Kasumi-1 (cell line): ENCODE measurements at regions not wholly inside any gene's neighbourhood (a gene's known extent, or its start where the extent isn't known, plus 50 kb on each side); places are given as distances from the start of the nearest gene placed in this dataset.

Source experiments
- DNase-seq, 2 experiments: peaks; one replicate each; lab custom pipeline; 2025; lab: John Stamatoyannopoulos, UW

DNA sequence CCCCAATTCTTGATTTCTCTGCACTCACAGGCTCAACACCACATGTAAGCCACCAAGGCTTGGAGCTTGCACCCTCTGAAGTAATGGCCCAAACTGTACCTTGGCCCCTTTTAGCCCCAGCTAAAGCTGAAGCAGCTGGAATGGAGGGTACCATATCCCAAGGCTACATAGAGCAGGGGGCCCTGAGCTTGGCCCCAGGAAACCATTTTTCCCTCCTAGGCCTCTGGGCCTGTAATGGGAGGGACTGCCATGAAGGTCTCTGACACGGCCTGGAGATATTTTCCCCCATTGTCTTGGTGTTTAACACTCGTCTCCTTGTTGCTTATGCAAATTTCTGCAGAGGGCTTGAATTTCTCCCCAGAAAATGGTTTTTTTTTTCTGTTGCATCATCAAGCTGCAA lies 69.7 kb downstream of the SKA1 start:
- DNase-seq = no peak

DNA sequence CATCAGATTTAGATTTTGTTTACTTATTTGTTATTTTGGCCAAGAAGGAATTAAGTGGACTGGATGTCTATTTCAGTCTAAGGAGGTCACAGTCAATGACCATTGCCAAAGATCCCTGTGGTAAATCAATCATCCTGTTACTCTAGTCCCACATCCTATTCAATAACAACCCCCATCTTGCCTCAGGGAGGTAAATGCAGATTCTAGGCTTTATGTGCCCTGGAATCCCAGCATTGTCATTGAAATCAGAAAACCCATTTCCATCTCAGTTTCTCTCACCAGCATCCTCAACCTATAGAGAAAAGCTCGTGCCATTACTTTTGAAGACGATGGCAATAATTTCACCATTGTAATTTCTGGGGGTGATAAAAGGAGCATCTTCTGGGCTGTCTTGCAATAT lies 71.8 kb downstream of the SKA1 start:
- no peak for DNase-seq

DNA sequence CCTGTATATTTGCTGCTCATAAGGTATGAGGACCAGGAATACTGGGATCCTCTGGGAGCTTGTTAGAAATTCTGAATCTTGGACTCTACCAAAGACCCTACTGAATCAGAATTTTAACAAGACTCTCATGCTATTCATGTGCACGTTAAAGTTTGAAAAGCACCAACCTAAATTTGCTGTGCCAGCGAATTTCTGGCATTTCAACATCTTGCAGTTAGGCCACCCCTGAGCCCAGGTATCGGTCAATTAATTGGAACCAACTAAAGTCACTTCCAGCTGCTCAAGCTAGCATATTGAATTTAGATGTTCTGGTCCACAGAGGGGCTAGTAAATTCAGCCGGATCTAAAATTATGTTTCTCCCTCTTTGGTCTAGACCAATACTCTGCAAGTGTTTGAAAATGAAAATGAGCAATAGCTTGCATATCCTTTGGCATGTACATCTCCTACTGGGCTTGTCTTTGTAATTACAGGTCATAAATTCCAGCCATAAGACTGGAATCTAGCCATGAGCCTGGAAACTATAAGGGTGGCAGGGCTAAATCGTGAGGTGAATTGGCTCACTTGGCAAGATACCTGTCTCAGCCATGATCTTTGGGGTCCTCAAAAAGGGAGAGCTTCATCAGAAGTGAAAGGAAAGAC lies 72.4 kb downstream of the SKA1 start:
- no peak for DNase-seq

DNA sequence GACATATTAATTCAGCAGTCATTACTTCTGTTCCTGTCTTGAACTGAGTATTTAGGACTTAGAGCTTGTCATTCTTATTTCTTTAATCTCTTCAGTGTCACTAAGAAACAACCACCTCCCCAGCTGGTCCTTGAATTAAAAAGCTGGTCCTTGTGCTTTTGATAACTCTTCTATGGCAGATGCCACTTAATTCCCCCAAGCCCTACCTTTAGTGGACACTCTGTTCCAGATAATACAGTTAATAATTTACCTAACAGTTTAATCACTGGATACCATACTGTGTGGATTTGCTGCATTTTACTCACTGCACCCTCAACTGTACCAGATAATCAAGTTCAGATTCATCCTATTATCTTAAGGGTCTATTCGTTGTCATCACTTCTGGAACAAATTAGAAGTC lies 73.1 kb downstream of the SKA1 start:
- no peak for DNase-seq

DNA sequence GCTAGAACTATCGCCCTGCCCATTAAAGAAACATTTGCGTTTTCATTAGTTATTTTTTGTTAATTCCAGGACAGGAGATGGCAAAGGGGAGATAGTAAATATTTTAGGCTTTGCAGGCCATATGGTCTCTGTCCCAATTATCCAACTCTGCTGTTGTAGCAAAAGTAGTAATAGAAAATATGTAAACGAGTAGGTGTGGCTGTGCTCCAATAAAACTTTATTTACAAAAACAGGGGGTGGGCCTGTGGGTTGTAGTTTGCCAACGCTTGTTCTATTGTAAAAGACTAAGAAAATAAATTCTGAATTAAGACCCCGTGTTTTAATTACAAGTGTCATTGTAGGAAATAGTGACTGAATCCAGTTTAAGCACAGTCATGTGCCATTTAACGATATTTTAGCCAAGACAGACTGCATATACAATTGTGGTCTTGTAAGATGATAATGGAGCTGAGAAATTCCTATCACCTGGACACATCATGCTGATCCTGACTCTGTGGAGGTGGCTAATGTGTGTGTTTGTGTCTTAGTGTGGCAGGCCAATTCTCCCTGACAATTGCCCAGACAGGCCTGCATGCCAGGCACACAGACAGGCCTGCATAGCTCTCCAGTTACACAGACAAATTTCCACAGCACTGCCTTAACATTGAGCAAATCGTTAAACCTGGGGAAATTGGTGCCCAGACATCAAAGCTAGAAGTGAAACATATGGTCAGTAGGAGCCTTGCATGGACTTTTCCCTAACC lies 76.4 kb downstream of the SKA1 start:
- no peak for DNase-seq

DNA sequence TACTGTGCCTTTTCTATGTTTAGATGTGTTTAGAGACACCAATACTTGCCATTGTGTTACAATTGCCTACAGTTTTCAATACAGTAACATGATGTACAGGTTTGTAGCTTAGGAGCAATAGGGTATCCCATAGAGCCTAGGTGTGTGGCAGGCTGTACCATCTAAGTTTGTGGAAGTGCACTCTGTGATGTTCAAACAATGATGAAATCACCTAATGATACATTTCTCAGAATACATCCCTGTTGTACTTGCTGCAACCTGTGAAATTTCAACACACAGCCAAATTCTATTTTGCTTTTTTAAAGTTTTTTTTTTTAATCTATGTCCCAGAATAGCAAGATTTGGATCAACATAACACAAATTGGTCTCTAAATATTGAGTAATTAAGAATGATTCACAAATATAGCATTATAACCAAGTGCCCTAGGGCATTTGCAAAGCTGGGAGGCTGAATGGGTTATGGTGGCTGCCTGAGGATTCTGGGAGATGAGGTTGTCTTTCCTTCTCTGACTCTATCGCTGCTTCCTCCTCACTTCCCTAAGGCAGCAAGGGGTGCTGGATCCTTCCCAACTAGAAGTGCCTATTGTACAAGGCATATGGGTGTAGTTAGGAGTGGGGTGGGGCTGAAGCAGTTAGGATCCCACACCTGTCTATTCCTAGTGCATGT lies 78.3 kb downstream of the SKA1 start:
- no peak for DNase-seq

DNA sequence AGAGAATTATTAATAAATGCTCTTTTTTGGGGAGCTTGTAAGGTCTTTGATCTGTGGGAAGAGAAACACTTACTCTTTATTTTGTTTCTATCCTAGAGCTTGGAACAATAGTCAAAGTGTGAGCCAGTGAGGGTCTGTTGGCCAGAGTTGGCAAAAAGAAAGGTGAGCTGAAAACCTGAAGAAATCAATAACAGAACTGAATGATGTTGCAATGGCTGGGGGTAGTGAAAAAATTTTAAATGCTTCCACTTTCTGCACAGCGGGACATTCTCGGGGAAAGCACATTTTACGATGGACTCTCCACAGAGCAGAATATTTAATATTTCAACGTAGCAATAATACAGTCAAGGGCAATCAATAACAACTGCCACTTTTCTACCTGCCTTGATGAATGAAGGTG lies 78.9 kb downstream of the SKA1 start:
- no peak for DNase-seq

DNA sequence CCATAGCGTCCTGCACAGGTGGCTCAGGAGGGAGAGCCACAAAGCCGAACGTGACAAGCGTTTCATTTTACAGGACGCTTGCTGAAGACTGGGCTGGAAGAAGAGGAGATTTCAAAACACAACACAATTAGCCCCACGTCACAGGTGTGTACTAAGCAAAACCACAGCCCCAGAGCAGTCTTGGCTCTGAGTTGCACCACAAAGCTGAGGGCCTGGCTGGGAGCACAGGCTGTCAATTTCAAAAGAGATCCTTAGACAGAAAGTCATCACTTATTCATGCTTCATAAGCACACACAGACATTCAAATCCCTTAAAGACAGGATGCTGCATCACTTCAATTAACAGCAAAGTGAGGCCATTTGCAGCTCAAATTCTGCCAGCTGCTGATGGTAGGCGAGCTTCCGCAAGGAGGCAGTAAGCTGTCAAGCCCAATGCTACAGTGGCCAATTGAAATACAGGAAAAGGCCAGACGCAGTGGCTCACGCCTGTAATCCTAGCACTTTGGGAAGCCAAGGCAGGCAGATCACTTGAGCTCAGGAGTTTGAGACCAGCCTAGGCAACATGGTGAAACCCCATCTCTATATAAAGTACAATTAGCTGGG lies 79.6 kb downstream of the SKA1 start:
- no peak for DNase-seq

DNA sequence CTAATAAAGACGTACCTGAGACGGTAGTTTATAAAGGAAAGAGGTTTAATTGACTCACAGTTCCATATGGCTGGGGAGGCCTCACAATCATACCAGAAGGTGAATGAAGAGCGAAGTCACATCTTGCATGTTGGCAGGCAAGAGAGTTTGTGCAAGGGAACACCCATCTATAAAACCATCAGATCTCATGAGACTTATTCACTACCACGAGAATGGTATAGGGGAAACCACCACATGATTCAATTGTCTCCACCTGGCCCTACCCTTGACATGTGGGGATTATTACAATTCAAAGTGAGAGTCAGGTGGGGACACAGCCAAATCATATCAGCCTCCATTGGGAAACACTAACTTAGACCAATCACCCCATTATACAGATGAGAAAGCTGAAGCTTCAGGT lies 81.4 kb downstream of the SKA1 start:
- DNase-seq = no peak

DNA sequence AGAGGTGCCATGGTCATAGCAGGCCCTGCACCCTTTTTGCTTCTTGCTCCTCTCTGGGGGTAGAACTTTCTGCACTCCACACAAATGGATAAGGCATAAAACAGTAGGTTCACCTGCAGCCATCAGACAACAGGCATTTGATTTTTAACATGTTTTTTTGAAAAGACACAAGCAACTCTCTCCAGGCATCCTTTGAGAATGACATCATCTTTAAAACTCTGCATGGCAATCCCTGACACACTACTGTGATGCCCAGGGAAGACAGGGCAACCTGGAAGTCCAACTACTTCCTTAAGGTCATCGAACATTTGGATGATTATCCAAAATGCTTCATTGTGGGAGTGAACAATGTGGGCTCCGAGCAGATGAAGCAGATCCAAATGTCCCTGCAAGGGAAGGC lies 82.8 kb downstream of the SKA1 start:
- no peak for DNase-seq

DNA sequence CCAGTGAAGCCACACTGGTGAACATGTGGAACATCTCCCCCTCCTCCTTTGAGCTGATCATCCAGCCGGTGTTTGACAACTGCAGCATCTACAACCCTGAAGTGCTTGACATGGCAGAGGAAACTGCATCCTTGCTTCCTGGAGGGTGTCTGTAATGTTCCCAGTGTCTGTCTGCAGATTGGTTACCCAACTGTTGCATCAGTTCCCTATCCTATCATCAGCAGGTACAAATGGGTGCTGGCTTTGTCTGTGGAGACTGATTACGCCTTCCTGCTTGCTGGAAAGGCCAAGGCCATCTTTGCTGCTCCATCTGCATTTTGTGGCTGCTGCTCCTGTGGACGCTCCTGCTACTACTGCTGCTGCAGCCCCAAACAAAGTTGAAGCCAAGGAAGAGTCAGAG lies 83.5 kb downstream of the SKA1 start:
- DNase-seq = no peak

DNA sequence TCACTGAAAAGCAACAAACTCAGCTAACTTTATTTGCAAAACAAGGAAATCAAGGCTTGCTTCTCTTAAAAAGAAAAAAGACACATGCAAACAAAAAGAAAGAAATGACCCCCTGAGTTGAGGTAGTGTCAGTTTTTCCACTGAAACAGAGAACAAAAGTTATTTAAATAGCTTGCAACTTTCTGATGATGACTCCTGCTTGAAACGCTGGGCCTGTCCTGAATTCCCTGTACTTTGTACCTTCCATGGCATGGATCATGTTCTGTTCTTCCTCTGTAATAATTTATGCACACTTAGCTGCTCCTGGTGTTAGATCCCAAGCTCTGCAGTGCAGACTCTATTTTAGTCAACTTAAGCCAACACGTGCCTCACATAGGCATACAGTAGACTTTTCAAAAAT lies 84.0 kb downstream of the SKA1 start:
- no peak for DNase-seq

DNA sequence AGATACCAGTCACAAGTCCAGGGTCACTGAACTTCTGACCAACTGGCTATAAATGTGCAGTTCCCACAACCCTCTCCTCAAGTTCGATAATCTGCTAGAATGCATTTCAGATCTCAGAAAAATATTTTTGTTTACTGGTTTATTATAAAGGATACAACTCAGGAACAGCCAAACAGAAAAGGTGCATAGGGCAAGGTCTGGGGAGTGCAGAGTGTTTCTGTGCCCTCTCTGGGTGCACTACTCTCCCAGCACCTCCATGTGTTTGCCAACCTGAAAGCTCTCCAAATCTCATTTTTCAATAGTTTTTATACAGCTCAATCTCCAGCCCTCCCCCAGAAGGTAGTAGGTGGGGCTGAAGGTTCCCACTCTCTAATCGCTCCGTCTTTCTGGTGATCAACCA lies 85.2 kb downstream of the SKA1 start:
- no peak for DNase-seq

DNA sequence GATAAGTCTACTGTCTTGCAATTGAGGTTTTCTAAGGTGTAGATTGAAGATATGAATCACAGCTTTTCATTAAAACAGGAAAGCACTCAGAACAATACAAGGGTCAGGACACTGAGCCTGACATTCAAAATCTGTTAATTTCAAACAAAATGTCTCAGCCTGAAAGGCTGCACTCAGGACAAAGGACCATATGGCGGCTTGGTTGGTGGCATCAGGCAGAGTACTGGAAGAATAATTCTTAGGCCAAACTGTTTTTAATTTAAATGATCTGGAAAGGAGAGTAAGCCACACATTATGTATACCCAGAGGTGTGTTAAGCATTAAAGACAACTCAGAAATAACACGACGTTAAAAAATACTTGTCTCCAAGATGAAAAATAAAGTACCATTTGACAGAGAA lies 85.9 kb downstream of the SKA1 start:
- DNase-seq = no peak

DNA sequence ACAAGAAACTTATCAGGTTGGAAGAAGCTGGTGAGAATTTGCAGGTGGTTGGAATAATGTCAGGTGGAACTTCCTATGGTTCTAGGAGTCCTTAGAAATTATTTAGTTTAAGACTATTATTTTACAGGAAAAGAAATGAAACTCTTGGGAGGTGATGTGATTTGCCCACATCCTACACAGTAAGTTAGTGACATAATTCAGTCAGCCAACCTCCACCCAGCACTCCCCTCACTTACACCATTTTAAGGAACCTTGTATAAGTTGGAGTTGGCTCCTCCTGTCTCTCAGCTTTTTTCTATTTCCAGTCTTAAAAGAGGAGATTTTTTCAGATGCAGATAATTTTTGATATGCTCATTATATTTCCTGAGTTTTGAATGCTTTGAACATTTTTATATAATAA lies 86.4 kb downstream of the SKA1 start:
- no peak for DNase-seq

DNA sequence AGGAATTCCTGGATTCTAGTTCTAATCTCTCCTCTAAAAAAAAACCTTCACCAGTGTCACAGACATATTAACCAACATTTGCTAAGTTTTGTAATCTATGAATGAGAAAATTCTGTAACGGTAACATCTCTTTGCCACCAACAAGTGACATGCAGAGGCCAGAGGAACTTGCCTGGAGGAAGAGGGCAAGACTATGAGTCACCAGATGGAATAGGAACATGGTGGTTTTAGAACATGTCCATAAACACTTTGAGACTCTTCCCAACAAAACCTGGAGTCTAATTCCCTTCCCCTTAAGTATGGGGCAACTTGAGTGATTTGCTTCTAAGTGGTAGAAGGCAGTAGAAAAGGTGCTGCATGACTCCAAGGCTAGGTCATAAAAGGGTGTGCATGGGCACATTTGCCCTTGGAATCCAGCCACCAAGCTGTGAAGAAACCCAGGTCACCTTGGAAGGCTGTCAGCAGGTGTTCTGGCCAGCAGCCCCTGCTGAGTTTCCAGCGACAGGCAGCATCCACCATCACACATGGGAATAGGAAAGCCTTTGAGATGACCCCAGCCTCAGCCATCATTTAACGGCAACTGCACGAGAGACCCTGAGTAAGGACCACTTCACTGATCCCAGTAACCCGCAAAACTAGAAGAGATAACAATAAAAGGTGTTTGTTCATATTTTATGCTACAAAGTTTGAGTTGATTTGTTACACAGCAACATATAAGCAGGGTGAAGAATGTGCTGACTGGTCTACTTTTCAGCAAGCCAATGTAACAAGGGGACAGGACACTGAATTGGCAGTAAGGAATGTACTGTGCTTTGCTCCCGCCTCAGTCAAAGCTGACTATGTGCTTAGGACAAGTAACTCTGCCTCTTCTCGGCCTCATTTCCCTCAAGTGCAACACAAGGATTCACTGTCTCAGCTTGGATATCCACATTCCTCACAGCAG lies 90.6 kb downstream of the SKA1 start:
- no peak for DNase-seq

DNA sequence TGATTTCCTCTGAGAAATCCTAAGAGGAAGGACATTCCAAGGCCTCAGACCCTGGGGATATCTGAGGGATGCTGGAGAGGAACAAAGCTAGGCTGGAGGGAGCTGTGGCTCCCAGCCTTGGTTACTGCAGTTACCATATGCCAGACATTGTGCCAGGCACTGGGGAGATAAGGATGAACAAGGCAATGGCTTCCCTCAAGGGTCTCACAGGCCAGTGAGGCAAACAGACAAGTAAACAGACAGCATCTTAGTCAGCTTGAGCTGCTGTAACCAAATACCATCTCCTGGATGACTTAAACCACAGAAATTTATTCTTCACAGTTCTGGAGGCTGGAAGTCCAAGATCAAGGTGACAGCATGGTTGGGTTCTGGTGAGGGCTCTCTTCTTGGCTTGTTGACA lies 91.8 kb downstream of the SKA1 start:
- no peak for DNase-seq

DNA sequence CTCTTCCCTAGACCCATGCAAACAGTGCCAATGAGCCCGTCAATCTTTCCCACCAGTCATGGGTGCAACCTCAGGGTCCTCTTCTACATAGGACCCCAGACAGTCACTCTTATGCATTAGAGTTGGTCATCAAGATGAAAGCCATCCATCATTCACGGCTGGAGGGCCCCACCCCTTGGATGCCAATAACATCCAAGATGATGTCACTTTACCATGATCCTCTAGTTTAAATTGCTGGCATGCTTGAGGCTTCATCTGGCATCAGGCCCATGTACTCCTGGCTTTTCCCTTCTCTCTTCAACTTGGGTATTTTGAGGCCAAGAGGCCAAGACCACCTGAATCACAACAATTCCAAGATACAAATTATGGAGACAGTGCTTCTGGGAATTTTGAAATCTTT lies 91.1 kb upstream of the MAPK4 start:
- DNase-seq = no peak

DNA sequence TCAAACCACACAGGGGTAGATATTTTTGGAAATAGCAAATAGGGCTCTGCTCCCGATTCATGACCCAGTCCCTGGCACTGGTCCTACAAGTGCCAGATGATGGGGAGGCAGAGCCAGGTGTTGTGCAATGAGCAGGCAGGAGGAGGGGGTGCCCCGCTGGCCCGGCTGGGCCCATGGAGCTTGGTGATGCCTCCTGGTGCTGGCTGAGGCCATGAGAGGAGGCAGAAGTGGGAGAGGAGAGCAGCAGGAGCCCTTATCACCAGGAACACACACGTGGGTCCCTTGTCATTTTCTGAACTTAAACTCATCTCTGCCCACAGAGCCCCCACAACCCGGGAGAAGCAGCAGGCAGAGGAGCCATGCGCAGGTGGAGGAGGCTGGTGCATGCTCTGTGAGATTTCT lies 90.5 kb upstream of the MAPK4 start:
- no peak for DNase-seq

DNA sequence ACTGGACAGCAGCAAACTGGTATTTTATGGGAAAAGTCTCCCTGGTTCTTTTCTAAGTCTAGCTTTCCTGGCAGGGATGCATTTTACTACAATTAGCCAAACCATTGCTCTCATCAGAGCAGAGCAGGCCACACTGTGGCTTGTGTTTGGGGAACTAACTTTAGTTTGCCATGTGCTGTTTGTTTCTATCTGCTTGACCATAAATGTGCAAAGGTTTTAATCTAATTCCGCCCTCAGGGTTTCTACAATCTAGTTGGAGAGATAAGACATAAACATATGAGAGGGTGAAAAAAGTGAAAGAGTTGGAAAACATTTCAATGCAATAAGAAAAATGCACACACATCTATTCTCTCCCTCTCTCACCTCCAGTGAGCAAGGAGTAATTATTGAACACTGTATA lies 86.9 kb upstream of the MAPK4 start:
- DNase-seq = no peak

DNA sequence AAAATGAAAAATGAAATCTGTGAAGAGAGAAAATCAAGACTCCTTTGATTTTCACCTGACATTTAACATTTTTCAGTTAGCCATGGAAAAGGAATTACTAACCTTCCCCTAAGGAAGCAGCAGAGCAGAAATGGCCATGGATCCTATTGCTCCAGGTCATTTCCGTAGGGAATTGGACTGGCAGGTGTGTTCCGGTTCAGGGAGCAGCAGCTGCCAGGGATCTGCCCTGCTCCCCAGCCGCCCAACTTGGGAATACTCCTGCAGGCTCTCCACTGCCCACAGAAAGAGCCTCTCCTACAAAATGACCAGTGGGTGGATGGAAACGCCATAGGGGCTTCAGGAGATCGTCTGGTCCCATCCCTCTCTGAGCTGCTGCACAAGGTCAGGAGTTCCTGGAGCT lies 86.0 kb upstream of the MAPK4 start:
- no peak for DNase-seq
